Ovary (tissue), 7 donors: ENCODE measurements at regions not wholly inside any gene's neighbourhood (a gene's known extent, or its start where the extent isn't known, plus 50 kb on each side); places are given as distances from the start of the nearest gene placed in this dataset.

Source experiments
- DNase-seq, 5 donors: peaks; one replicate each; pipeline ENCODE4 v3.0.0-alpha.2; 2019 to 2020
- H3K27ac ChIP-seq, 2 donors: fragments of 200-600 bp; one replicate each; pipeline versions ENCODE4 v1.5.1 to v1.8.0; 2019 to 2022
- H3K27me3 ChIP-seq: fragments of 200-600 bp; one replicate; pipeline ENCODE4 v1.8.0; 2022
- H3K36me3 ChIP-seq: fragments of 200-600 bp; sonication (generic); one replicate; pipeline ENCODE4 v1.5.1; 2019
- H3K4me1 ChIP-seq: one replicate; pipeline ENCODE4 v1.8.1; 2013; ENCODE audit warnings: mild to moderate bottlenecking, moderate library complexity; ENCODE audit not compliant: insufficient read depth
- H3K4me3 ChIP-seq: fragments of 200-600 bp; sonication (generic); one replicate; pipeline ENCODE4 v1.5.1; 2017
- H3K9me3 ChIP-seq, 2 donors: fragments of 200-600 bp in 1 of 2; sonication (generic) in 1 of 2; one replicate each; pipeline versions ENCODE4 v1.5.1 to v1.8.1; 2013 to 2019; ENCODE audit warnings: mild to moderate bottlenecking in 1 of 2, moderate library complexity in 1 of 2
- EP300 ChIP-seq: sonication (generic); formaldehyde crosslinking; IDR thresholded peaks from one replicate; pipeline ENCODE4 v1.6.1; 2017; ENCODE audit warnings: antibody characterized with exemption
- POLR2A ChIP-seq: fragments of 450-650 bp; IDR thresholded peaks from one replicate; pipeline ENCODE4 v1.6.1; 2017; ENCODE audit warnings: antibody characterized with exemption, mild to moderate bottlenecking, moderate library complexity
- WGBS, 3 donors: extraction: QIAGEN DNeasy Blood & Tissue Kit in 1 of 3; methylation state at CpG; one replicate each; pipeline versions ENCODE4 v1.1.5 to v1.1.7; 2013 to 2017; 5-methylcytosine and 5-hydroxymethylcytosine counted together
- intact Hi-C, 4 donors: fragments of 100-400 bp; cut with DNase I; formaldehyde crosslinking; loops; one replicate each; pipeline versions ENCODE4 v1.11.0 to v1.15.1; 2022 to 2023
- TF ChIP-seq, protein P1 (sequence below), 3 donors: fragments of 450-650 bp in 2 of 3; fragments of 200-600 bp in 1 of 3; IDR thresholded peaks; one replicate each; pipeline versions ENCODE4 v1.5.1 to v1.8.0; 2016 to 2022; ENCODE audit warnings: antibody characterized with exemption in 3 of 3, mild to moderate bottlenecking in 1 of 3
- donor health status: DM: no; HTN: no; CAD: no; lungs with moderate emphysema.
- donor health status: DM: no; HTN: no; CAD: no.
- donor health status: Bipolar disorder and iron deficiency.
- donor health status: DM: no; HTN: no; CAD: no.
- donor health status: DM: yes; HTN: yes; CAD: no.

GRCh38 chr1:99579691-99580172, 66.2 kb upstream of the PALMD start:
- no peaks in the 10 kb centered on the region for H3K27me3 ChIP-seq
- no peak overlapping the region for H3K27ac ChIP-seq
- no peaks in the 10 kb centered on the region for H3K36me3 ChIP-seq
- H3K4me3 ChIP-seq: no peak overlapping the region
- H3K9me3 ChIP-seq: no peaks in the 10 kb centered on the region
- no peaks in the 10 kb centered on the region for H3K4me1 ChIP-seq
- intact Hi-C loops: no loop called here
- TF ChIP-seq, protein P1, sequence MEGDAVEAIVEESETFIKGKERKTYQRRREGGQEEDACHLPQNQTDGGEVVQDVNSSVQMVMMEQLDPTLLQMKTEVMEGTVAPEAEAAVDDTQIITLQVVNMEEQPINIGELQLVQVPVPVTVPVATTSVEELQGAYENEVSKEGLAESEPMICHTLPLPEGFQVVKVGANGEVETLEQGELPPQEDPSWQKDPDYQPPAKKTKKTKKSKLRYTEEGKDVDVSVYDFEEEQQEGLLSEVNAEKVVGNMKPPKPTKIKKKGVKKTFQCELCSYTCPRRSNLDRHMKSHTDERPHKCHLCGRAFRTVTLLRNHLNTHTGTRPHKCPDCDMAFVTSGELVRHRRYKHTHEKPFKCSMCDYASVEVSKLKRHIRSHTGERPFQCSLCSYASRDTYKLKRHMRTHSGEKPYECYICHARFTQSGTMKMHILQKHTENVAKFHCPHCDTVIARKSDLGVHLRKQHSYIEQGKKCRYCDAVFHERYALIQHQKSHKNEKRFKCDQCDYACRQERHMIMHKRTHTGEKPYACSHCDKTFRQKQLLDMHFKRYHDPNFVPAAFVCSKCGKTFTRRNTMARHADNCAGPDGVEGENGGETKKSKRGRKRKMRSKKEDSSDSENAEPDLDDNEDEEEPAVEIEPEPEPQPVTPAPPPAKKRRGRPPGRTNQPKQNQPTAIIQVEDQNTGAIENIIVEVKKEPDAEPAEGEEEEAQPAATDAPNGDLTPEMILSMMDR (IDR thresholded peaks at IDR 0.05): no peak
- no peak for TF ChIP-seq EP300
- TF ChIP-seq POLR2A: no peak
- no peak for DNase-seq
- 48 to 64% (median 56%) methylated on average over 2 of the region's 2 CpGs for WGBS, 3 donors

DNA sequence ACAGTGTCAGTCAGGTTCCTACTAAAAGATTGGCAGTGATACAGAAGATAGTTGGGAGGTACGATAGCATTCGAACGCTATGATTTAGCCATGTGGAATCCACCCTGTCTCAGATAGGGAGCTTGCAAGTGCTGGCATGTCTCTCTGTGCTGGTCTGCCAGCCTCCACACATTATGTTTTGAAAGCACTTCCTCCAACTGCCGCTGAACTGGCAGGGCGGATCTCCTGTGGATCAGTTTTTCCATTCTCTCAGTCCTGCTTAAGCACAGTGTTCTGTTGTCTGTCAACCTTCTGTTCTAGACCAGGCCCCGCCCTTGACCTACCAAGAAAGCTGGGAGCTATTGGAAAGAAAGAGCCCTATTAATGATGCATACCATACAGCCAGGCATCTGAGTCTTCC, 65.5 kb upstream of the PALMD start:
- TF ChIP-seq, protein P1 (IDR thresholded peaks at IDR 0.05): no peak
- no peak for TF ChIP-seq POLR2A
- no peak for TF ChIP-seq EP300
- intact Hi-C loops: no loop called here
- Histone ChIP-seq H3K27me3 (no peaks in the 10 kb centered on the region), H3K9me3 (no peaks in the 10 kb centered on the region), H3K4me3 (no peak overlapping the region), H3K4me1 (no peaks in the 10 kb centered on the region), H3K36me3 (no peaks in the 10 kb centered on the region), H3K27ac (no peak overlapping the region)
- no peak for DNase-seq
- 83 to 92% (median 89%) methylated on average over 6 of the region's 6 CpGs for WGBS, 3 donors

DNA sequence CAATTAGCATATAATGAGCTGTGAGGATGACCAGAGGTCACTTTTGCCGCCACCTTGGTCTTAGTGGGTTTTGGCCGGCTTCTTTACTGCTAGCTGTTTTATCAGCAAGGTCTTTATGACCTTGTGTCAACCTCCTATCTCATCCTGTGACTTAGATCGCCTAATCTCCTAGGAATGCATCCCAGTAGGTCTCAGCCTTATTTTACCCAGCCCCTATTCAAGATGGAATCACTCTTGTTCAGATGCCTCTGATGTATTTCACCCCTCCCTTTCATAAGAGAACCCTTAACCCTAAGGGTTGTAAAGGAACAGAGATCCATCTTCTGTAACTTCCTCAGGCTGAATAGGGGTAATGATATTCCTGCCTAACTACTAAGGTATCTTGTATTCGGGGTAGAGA, 58.9 kb upstream of the PALMD start:
- TF ChIP-seq POLR2A (no peak), EP300 (no peak)
- TF ChIP-seq, protein P1 (IDR thresholded peaks at IDR 0.05): no peak
- Histone ChIP-seq H3K36me3 (no peaks in the 10 kb centered on the region), H3K27ac (no peak overlapping the region), H3K27me3 (no peaks in the 10 kb centered on the region), H3K9me3 (no peaks in the 10 kb centered on the region), H3K4me3 (no peak overlapping the region), H3K4me1 (no peaks in the 10 kb centered on the region)
- no peak for DNase-seq
- intact Hi-C loops: no loop called here
- WGBS, 3 donors: 69 to 78% (median 77%) methylated on average over 4 of the region's 4 CpGs

DNA sequence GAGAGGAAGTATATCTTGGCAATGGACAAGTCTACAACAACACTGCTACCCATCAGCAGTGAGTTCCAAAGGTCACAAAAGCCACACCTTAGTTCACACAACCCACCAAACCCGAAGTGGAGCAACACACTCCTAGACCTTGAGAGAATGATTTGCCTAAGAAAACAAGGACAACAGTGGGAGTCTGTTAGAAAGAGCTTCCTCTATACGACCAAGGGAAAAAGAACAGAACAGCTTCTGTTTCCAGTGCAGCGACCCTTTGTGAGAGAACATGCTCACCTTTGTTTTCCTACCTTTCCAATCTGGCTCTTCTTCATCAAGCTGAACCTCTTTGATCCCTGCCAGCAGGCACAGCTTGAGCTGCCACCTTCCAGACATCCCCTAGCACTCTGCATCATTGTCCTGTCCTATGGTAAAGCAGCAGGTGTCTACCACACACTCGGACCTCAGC, 56.7 kb upstream of the PALMD start:
- intact Hi-C loops: no loop called here
- no peaks in the 10 kb centered on the region for H3K36me3 ChIP-seq
- 78 to 85% (median 79%) methylated on average over 4 of the region's 4 CpGs for WGBS, 3 donors
- H3K27ac ChIP-seq: no peak overlapping the region
- H3K4me3 ChIP-seq: no peak overlapping the region
- DNase-seq: no peak
- no peaks in the 10 kb centered on the region for H3K9me3 ChIP-seq
- TF ChIP-seq, protein P1 (IDR thresholded peaks at IDR 0.05): no peak
- no peak for TF ChIP-seq POLR2A
- TF ChIP-seq EP300: no peak
- no peaks in the 10 kb centered on the region for H3K27me3 ChIP-seq
- no peaks in the 10 kb centered on the region for H3K4me1 ChIP-seq
